ENCODE measurements at regions not wholly inside any gene's neighbourhood (a gene's known extent, or its start where the extent isn't known, plus 50 kb on each side); places are given as distances from the start of the nearest gene placed in this dataset.

GRCh38 chr10:20978617-20979016, 81.5 kb upstream of the NEBL start:
- DNase-seq (ENCODE audit: low read depth), result no peak
- no peak for FAIRE-seq
- no peaks in the 10 kb centered on the region for H3K27me3 ChIP-seq (ENCODE audit: control insufficient read depth, insufficient read depth, low read length)
- H3K36me3 ChIP-seq (ENCODE audit: control insufficient read depth, insufficient read depth, low read length), result no peaks in the 10 kb centered on the region
- no peak overlapping the region for H3K4me3 ChIP-seq (ENCODE audit: low read depth, low read length)
- TF ChIP-seq CTCF (IDR thresholded peaks at IDR 0.05; ENCODE audit: insufficient read depth, low read length, severe bottlenecking), result no peak

DNA sequence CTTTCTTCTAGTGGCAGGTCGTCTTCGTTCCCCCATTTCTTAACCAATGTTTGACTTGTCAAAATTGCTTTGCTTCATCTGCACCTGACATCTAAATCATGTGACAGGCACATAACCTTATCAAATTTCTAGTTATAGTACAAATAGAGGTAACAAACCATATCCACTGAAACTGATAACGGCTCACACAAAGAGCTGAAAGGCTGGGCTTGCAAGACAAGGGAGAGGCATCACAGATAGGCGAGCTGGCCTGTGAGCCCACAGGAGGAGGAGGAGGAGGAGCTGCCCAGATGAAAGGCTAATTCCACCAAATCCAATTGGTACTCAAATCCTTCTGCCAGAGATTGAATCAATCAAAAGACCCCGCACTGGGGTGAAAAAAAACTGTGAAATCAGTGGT, 80.2 kb upstream of the NEBL start:
- no peak for TF ChIP-seq CTCF (IDR thresholded peaks at IDR 0.05; ENCODE audit: insufficient read depth, low read length, severe bottlenecking)
- no peak for DNase-seq (ENCODE audit: low read depth)
- no peak for FAIRE-seq
- no peaks in the 10 kb centered on the region for H3K27me3 ChIP-seq (ENCODE audit: control insufficient read depth, insufficient read depth, low read length)
- no peak overlapping the region for H3K4me3 ChIP-seq (ENCODE audit: low read depth, low read length)
- H3K36me3 ChIP-seq (ENCODE audit: control insufficient read depth, insufficient read depth, low read length), result no peaks in the 10 kb centered on the region

DNA sequence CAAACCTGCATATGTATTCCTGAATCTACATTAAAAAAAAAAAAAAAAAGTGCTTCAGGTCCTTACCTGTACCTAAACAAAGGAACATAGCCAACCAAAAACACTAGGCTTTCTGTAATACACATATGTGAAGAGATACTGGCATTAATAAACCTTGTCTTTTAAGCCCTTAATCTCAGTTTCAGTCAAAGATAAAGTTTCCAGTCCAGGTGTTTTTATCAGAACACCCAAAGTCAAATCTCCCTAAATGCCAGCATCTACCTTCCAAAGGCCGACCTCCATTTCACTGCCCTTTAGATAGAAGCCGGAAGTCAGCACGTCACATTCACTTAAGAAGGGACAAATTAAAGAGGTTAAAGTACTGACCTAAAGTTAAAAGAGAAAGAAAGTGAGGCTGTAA, 79.8 kb upstream of the NEBL start:
- DNase-seq (ENCODE audit: low read depth) (no peak), FAIRE-seq (no peak)
- Histone ChIP-seq H3K36me3 (ENCODE audit: control insufficient read depth, insufficient read depth, low read length) (no peaks in the 10 kb centered on the region), H3K27me3 (ENCODE audit: control insufficient read depth, insufficient read depth, low read length) (no peaks in the 10 kb centered on the region), H3K4me3 (ENCODE audit: low read depth, low read length) (no peak overlapping the region)
- no peak for TF ChIP-seq CTCF (IDR thresholded peaks at IDR 0.05; ENCODE audit: insufficient read depth, low read length, severe bottlenecking)

DNA sequence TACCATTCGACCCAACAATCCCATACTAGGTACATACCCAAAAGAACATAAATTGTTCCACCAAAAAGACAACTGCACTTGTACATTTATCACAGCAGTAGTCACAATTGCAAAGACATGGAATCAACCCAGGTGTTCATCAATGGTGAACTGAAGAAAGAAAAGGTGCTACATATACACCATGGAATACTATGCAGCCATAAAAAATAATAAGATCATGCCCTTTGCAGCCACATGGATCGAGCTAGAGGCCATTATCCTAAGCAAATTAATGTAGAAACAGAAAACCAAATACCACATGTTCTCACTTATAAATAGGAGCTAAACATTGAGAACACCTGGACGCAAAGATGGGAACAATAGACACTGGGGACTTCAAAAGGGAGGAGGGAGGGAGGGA, 79.3 kb upstream of the NEBL start:
- DNase-seq (ENCODE audit: low read depth), result no peak
- no peak for FAIRE-seq
- Histone ChIP-seq H3K27me3 (ENCODE audit: control insufficient read depth, insufficient read depth, low read length) (no peaks in the 10 kb centered on the region), H3K36me3 (ENCODE audit: control insufficient read depth, insufficient read depth, low read length) (no peaks in the 10 kb centered on the region), H3K4me3 (ENCODE audit: low read depth, low read length) (no peak overlapping the region)
- no peak for TF ChIP-seq CTCF (IDR thresholded peaks at IDR 0.05; ENCODE audit: insufficient read depth, low read length, severe bottlenecking)

- Histone ChIP-seq H3K27me3 (ENCODE audit: control insufficient read depth, insufficient read depth, low read length) (no peaks in the 10 kb centered on the region), H3K36me3 (ENCODE audit: control insufficient read depth, insufficient read depth, low read length) (no peaks in the 10 kb centered on the region), H3K4me3 (ENCODE audit: low read depth, low read length) (no peak overlapping the region)
- DNase-seq (ENCODE audit: low read depth) (no peak), FAIRE-seq (no peak)
- TF ChIP-seq CTCF (IDR thresholded peaks at IDR 0.05; ENCODE audit: insufficient read depth, low read length, severe bottlenecking), result no peak
Measured at GRCh38 chr10:20975236-20975635, 78.1 kb upstream of the NEBL start.

DNA sequence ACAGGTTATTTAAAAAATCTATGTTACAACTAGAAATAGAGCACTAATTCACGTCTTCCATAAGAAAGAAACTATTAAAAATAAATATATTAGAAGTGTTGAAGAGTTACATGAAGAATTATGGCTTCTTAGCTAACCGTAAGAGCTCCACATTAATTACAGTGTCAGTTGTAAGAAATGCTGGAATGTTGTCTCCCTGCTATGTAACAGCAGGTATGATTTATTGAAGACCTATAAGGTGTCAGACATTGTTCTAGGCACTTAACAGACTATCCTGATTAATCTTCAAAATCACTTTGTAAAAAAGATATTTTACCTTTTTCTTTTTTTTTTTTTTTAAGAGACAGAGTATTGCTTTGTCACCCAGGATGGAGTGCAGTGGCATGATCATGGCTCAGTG, 75.8 kb upstream of the NEBL start:
- no peak for DNase-seq (ENCODE audit: low read depth)
- FAIRE-seq, result no peak
- H3K36me3 ChIP-seq (ENCODE audit: control insufficient read depth, insufficient read depth, low read length), result no peaks in the 10 kb centered on the region
- no peaks in the 10 kb centered on the region for H3K27me3 ChIP-seq (ENCODE audit: control insufficient read depth, insufficient read depth, low read length)
- H3K4me3 ChIP-seq (ENCODE audit: low read depth, low read length), result no peak overlapping the region
- TF ChIP-seq CTCF (IDR thresholded peaks at IDR 0.05; ENCODE audit: insufficient read depth, low read length, severe bottlenecking), result no peak

Data from bronchial epithelial cell (primary cell).